ENCODE measurements at regions not wholly inside any gene's neighbourhood (a gene's known extent, or its start where the extent isn't known, plus 50 kb on each side); places are given as distances from the start of the nearest gene placed in this dataset.

DNA sequence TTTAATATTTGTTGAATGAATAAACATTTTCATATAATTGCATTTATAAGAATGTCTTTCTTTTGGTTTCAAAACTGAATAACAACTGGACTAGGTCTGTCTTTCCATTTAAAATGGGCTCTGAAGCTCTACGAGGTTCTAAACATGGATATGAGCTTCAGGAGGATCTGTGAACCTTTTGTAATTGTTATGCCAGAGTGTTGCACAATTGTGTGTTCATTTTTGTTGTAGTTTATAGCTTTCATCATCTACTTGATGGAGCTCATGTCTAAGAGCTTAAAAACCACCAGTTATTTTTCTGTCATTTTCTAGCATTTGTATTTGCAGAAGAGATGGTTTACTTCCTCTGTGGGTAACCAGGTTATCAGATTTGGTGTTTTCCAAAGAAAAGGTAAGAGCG lies 265.7 kb upstream of the NPY start:
- TF ChIP-seq EZH2 (IDR thresholded peaks at IDR 0.05; ENCODE audit: low read length): no peak
- TF ChIP-seq, protein P1, sequence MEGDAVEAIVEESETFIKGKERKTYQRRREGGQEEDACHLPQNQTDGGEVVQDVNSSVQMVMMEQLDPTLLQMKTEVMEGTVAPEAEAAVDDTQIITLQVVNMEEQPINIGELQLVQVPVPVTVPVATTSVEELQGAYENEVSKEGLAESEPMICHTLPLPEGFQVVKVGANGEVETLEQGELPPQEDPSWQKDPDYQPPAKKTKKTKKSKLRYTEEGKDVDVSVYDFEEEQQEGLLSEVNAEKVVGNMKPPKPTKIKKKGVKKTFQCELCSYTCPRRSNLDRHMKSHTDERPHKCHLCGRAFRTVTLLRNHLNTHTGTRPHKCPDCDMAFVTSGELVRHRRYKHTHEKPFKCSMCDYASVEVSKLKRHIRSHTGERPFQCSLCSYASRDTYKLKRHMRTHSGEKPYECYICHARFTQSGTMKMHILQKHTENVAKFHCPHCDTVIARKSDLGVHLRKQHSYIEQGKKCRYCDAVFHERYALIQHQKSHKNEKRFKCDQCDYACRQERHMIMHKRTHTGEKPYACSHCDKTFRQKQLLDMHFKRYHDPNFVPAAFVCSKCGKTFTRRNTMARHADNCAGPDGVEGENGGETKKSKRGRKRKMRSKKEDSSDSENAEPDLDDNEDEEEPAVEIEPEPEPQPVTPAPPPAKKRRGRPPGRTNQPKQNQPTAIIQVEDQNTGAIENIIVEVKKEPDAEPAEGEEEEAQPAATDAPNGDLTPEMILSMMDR (optimal IDR thresholded peaks at IDR 0.05 in 1 of 3, IDR thresholded peaks at IDR 0.05 in 1 of 3, conservative IDR thresholded peaks at IDR 0.05 in 1 of 3; ENCODE audit: extremely low read depth in 1 of 3, insufficient read depth in 2 of 3, low read length in 3 of 3): no peak
